Pancreas (tissue), 10 donors: ENCODE measurements at regions not wholly inside any gene's neighbourhood (a gene's known extent, or its start where the extent isn't known, plus 50 kb on each side); places are given as distances from the start of the nearest gene placed in this dataset.

ENCODE experiments used
- ATAC-seq, 4 donors: fragments of 200-7000 bp; cut with Tn5 transposase; one replicate each; pipeline versions ENCODE4 v1.8.0 to v1.9.1; 2020; ENCODE audit warnings: mild to moderate bottlenecking in 4 of 4, moderate library complexity in 4 of 4
- DNase-seq, 6 donors: peaks; one replicate each; pipeline ENCODE4 v3.0.0-alpha.2; 2020
- FAIRE-seq: peaks from 2 replicates; lab custom pipeline; 2012; peaks lifted over from hg19 to GRCh38; lab: Jason Lieb, UNC
- H3K27ac ChIP-seq, 4 donors: fragments of 200-600 bp; sonication (generic); 1 replicate in 3 of 4; 2 replicates in 1 of 4; pipeline versions ENCODE4 v1.5.0 to v1.8.0; 2020
- H3K27me3 ChIP-seq, 4 donors: fragments of 200-600 bp; one replicate each; pipeline ENCODE4 v1.8.0; 2021
- H3K36me3 ChIP-seq, 3 donors: fragments of 200-600 bp; sonication (generic) in 1 of 3; one replicate each; pipeline versions ENCODE4 v1.5.0 to v1.8.0; 2020 to 2021
- H3K4me1 ChIP-seq, 3 donors: fragments of 200-600 bp; one replicate each; pipeline ENCODE4 v1.8.0; 2021
- H3K4me3 ChIP-seq, 4 donors: fragments of 200-600 bp; sonication (generic) in 2 of 4; one replicate each; pipeline versions ENCODE4 v1.5.0 to v1.8.0; 2020 to 2021
- H3K9me3 ChIP-seq, 4 donors: fragments of 200-600 bp; one replicate each; pipeline ENCODE4 v1.8.0; 2021
- WGBS, 2 donors: extraction: QIAGEN DNeasy Blood & Tissue Kit; methylation state at CpG; one replicate each; pipeline ENCODE4 v1.1.7; 2013; 5-methylcytosine and 5-hydroxymethylcytosine counted together
- intact Hi-C, 3 donors: fragments of 100-400 bp; cut with DNase I; formaldehyde crosslinking; loops; one replicate each; pipeline versions ENCODE4 v1.11.1 to v1.14.2; 2022
- TF ChIP-seq, protein P1 (sequence below), 4 donors: fragments of 200-600 bp; sonication (generic) in 3 of 4; IDR thresholded peaks; one replicate each; pipeline versions ENCODE4 v1.5.0 to v1.8.0; 2021; ENCODE audit warnings: antibody characterized with exemption in 4 of 4
- donor health status: healthy with polysubstance abuse.
- donor health status: DM: no; HTN: no; CAD: no; lungs with moderate emphysema.
- donor health status: DM: no; HTN: no; CAD: no.
- donor health status: control.
- donor health status: control.
- donor health status: Bipolar disorder and iron deficiency.
- donor health status: DM: yes; HTN: yes; CAD: no.
- donor health status: DM: no; HTN: no; CAD: no.
- donor health status: DM: no; HTN: no; CAD: no.
- donor health status: DM: yes; HTN: yes; CAD: no.

DNA sequence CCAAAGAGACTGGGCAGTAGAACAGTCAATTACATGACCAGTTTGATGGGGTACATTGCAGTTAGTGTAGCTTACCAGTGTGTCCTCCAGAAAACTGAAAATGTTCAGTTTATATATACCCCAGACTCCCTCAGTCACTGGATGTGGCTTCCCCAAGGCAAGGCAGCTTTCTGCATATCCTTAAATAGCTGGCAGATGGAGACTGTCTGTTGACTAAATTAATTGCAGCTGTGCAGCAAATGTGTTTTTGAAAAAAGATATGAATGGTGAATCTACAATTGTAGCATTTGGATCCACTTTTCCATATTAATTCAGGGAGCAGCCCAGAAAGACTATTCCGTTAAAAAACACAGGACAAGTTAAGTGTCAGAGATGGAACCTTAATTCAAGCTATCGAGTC lies 565.1 kb upstream of the CCDC179 start:
- no peak overlapping the region for H3K27ac ChIP-seq
- DNase-seq (no peak), FAIRE-seq (no peak), ATAC-seq (no peak)
- H3K36me3 ChIP-seq = no peaks in the 10 kb centered on the region
- no peak overlapping the region for H3K4me3 ChIP-seq
- no peaks in the 10 kb centered on the region for H3K4me1 ChIP-seq
- TF ChIP-seq, protein P1, sequence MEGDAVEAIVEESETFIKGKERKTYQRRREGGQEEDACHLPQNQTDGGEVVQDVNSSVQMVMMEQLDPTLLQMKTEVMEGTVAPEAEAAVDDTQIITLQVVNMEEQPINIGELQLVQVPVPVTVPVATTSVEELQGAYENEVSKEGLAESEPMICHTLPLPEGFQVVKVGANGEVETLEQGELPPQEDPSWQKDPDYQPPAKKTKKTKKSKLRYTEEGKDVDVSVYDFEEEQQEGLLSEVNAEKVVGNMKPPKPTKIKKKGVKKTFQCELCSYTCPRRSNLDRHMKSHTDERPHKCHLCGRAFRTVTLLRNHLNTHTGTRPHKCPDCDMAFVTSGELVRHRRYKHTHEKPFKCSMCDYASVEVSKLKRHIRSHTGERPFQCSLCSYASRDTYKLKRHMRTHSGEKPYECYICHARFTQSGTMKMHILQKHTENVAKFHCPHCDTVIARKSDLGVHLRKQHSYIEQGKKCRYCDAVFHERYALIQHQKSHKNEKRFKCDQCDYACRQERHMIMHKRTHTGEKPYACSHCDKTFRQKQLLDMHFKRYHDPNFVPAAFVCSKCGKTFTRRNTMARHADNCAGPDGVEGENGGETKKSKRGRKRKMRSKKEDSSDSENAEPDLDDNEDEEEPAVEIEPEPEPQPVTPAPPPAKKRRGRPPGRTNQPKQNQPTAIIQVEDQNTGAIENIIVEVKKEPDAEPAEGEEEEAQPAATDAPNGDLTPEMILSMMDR (IDR thresholded peaks at IDR 0.05) = no peak
- no peaks in the 10 kb centered on the region for H3K9me3 ChIP-seq
- H3K27me3 ChIP-seq = no peaks in the 10 kb centered on the region
- 84 to 85% methylated on average over 2 of the region's 2 CpGs for WGBS, 2 donors
- intact Hi-C loops = no loop called here

DNA sequence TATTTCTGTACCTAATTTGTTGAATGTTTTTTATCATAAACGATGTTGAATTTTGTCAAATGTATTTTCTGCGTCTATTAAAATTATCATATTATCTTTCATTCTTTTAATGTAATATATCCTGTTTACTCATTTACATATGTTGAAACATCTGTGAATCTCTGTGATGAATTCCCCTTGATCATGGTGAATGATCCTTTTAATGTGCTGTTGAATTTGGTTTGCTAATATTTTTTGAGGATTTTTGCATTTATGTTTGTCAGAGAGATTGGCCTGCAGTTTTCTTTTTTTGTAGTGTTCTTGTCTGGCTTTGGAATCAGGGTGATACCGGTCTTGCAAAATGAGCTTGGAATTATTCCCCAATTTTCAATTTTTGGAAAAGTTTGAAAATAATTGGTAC lies 569.3 kb upstream of the CCDC179 start:
- no peaks in the 10 kb centered on the region for H3K36me3 ChIP-seq
- H3K4me3 ChIP-seq = no peak overlapping the region
- ATAC-seq (no peak), FAIRE-seq (no peak), DNase-seq (no peak)
- no peaks in the 10 kb centered on the region for H3K4me1 ChIP-seq
- intact Hi-C loops = no loop called here
- no peaks in the 10 kb centered on the region for H3K9me3 ChIP-seq
- TF ChIP-seq, protein P1 (IDR thresholded peaks at IDR 0.05) = no peak
- WGBS, 2 donors = 79 to 89% methylated on average over 3 of the region's 3 CpGs
- H3K27me3 ChIP-seq = no peaks in the 10 kb centered on the region
- H3K27ac ChIP-seq = no peak overlapping the region

DNA sequence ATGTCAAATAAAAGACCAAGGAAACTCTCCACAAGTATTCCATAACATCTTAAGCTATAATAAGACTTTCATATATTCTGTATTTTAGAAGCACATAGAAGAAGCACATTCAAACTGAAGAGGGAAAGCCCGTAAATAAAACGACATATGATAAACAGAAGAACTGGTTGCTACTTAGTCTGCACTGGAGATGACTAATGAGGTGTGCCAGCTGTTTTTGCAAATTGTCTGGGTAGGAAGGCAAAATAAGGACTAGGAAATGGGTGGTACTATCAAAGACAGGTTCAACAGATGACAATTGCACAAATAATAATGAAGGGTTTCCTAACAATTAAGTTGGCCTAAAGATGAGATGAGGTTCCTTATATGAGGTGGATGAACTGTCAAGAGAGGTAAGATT lies 593.2 kb upstream of the CCDC179 start:
- Histone ChIP-seq H3K9me3 (no peaks in the 10 kb centered on the region), H3K36me3 (no peaks in the 10 kb centered on the region), H3K4me3 (no peak overlapping the region), H3K27me3 (no peaks in the 10 kb centered on the region), H3K4me1 (no peaks in the 10 kb centered on the region), H3K27ac (no peak overlapping the region)
- DNase-seq = no peak
- intact Hi-C loops = no loop called here
- TF ChIP-seq, protein P1 (IDR thresholded peaks at IDR 0.05) = no peak
- ATAC-seq = no peak
- 89 to 91% methylated on average over 2 of the region's 2 CpGs for whole genome bisulfite sequencing, 2 donors
- FAIRE-seq = no peak

DNA sequence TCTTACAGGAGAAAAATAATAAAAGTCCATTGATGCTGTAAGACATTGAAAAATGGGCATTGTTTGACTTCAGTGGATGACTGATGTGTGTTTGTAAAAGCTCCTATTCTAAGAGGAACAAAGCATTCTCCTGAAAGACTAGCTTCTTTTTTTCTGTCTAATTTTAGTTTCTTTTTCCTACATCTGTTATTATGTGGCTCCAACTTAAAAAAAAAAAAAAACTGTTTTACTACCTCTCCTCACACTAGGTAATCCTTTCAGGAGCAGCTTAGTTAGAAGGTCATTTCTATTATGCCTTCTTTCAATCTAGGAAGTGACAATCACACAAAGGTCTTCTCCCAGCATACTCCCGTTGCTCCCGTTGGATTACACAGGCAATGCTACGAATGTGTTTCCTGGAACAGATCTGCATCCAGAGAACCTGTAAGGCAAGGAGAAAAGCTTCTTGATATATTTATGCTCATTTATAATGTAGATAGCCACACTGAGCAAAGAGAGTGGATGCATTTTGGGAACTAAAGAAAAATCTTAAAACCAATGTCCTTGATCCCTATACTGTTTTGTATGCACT lies 595.1 kb upstream of the CCDC179 start:
- 19 to 21% methylated on average over 3 of the region's 3 CpGs for WGBS, 2 donors
- ATAC-seq = no peak
- FAIRE-seq = no peak

DNA sequence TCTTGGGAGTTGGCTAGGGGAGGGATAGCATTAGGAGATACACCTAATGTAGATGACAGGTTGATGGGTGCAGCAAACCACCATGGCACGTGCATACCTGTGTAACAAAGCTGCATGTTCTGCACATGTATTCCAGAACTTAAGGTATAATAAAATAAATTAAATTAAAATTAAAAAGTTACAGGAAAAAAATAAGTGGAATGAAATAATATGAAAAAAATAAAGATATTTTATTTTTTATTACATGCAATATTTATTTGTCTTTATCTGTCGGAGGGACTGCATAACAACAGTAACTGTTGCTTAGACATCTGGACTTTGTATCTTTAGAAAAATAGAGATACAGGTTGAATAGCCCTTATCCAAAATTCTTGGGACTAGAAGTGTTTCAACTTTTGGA lies 597.4 kb upstream of the CCDC179 start:
- H3K27me3 ChIP-seq = no peaks in the 10 kb centered on the region
- H3K27ac ChIP-seq = no peak overlapping the region
- intact Hi-C loops = no loop called here
- no peak for FAIRE-seq
- TF ChIP-seq, protein P1 (IDR thresholded peaks at IDR 0.05) = no peak
- WGBS, 2 donors = 92 to 94% methylated on average over 2 of the region's 2 CpGs
- no peaks in the 10 kb centered on the region for H3K36me3 ChIP-seq
- H3K4me1 ChIP-seq = no peaks in the 10 kb centered on the region
- H3K9me3 ChIP-seq = no peaks in the 10 kb centered on the region
- no peak for ATAC-seq
- H3K4me3 ChIP-seq = no peak overlapping the region
- DNase-seq = no peak

More for the DNA sequence above, 595.1 kb upstream of the CCDC179 start:
- TF ChIP-seq, protein P1 (IDR thresholded peaks at IDR 0.05) = no peak
- intact Hi-C loops = no loop called here
- Histone ChIP-seq H3K36me3 (no peaks in the 10 kb centered on the region), H3K27ac (no peak overlapping the region), H3K4me1 (no peaks in the 10 kb centered on the region), H3K27me3 (no peaks in the 10 kb centered on the region), H3K9me3 (no peaks in the 10 kb centered on the region), H3K4me3 (no peak overlapping the region)
- DNase-seq = no peak
